HEK293T (cell line): ENCODE measurements at regions not wholly inside any gene's neighbourhood (a gene's known extent, or its start where the extent isn't known, plus 50 kb on each side); places are given as distances from the start of the nearest gene placed in this dataset.

ENCODE experiments used
- NFRKB ChIP-seq: fragments of 450-650 bp; IDR thresholded peaks from 2 replicates; pipeline ENCODE4 v1.6.1; 2016; ENCODE audit warnings: mild to moderate bottlenecking, moderate library complexity
- PKNOX1 ChIP-seq: fragments of 450-650 bp; IDR thresholded peaks from 2 replicates; pipeline ENCODE4 v1.6.1; 2016

GRCh38 chr10:10897400-10897799 lies 120.3 kb upstream of the CELF2 start:
- TF ChIP-seq PKNOX1 (no peak), NFRKB (no peak)
